ENCODE measurements at regions not wholly inside any gene's neighbourhood (a gene's known extent, or its start where the extent isn't known, plus 50 kb on each side); places are given as distances from the start of the nearest gene placed in this dataset.
A peak's percentile ranks its signal among the peaks of the same experiment; 100 is the strongest.

DNA sequence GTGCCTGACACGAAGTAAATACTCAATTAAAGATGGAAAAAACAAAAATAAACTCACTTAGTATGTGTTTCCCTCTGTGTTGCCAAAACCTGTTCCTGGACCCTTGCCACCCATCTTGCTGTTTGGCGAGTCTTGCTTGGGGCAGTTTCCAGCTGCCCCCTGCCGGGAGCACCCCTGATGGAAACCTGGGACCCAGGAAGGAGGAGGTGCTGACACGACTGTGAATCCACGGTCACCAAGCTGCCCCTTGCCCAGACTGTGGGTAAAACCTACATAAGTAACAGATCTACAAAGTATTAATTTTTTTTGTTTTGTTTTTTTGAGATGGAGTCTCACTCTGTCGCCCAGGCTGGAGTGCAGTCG lies 50.1 kb upstream of the SIAH1 start:
- DNase-seq = no peak
- Histone ChIP-seq H3K27me3 (no peaks in the 10 kb centered on the region), H3K27ac (peak overlapping the region in 1 of 12 donors; percentile 60), H3K36me3 (no peaks in the 10 kb centered on the region), H3K4me3 (no peak overlapping the region), H3K4me1 (peaks cover 0 to 40% (median 0%) of the 10 kb centered on the region in 12 donors), H3K9me3 (no peaks in the 10 kb centered on the region)
- no peak for TF ChIP-seq POLR2A (IDR thresholded peaks at IDR 0.05)
- TF ChIP-seq, protein P1, sequence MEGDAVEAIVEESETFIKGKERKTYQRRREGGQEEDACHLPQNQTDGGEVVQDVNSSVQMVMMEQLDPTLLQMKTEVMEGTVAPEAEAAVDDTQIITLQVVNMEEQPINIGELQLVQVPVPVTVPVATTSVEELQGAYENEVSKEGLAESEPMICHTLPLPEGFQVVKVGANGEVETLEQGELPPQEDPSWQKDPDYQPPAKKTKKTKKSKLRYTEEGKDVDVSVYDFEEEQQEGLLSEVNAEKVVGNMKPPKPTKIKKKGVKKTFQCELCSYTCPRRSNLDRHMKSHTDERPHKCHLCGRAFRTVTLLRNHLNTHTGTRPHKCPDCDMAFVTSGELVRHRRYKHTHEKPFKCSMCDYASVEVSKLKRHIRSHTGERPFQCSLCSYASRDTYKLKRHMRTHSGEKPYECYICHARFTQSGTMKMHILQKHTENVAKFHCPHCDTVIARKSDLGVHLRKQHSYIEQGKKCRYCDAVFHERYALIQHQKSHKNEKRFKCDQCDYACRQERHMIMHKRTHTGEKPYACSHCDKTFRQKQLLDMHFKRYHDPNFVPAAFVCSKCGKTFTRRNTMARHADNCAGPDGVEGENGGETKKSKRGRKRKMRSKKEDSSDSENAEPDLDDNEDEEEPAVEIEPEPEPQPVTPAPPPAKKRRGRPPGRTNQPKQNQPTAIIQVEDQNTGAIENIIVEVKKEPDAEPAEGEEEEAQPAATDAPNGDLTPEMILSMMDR (IDR thresholded peaks at IDR 0.05) = no peak
- no peak for ATAC-seq
- intact Hi-C loops (cut with DNase I) = no loop called here
- WGBS, 4 donors = 79 to 89% (median 83%) methylated on average over 7 of the region's 7 CpGs
